ENCODE measurements at regions not wholly inside any gene's neighbourhood (a gene's known extent, or its start where the extent isn't known, plus 50 kb on each side); places are given as distances from the start of the nearest gene placed in this dataset.

- Histone ChIP-seq H4K20me1 (ENCODE audit: insufficient read depth) (no peaks in the 10 kb centered on the region), H3K4me1 (ENCODE audit: control insufficient read depth in 1 of 2, insufficient read depth in 2 of 2, low read depth in 1 of 2, low read length in 1 of 2) (no peaks in the 10 kb centered on the region), H3K4me3 (ENCODE audit: low read depth in 2 of 2, low read length in 1 of 2) (no peak overlapping the region), H3K27me3 (ENCODE audit: insufficient read depth) (no peaks in the 10 kb centered on the region), H3F3A (replicated peaks; ENCODE audit: insufficient read depth) (no peaks in the 10 kb centered on the region), H3K79me2 (ENCODE audit: insufficient read depth) (no peaks in the 10 kb centered on the region), H3K27ac (ENCODE audit: low read depth in 2 of 2, low read length in 1 of 2) (no peak overlapping the region; a peak in 1 of 4 replicates), H3K36me3 (replicated peaks in 1 of 2; ENCODE audit: control insufficient read depth in 1 of 2, insufficient read depth in 2 of 2, low read length in 1 of 2) (no peaks in the 10 kb centered on the region), H3K9ac (no peak overlapping the region), H3K9me3 (no peaks in the 10 kb centered on the region), H2AFZ (ENCODE audit: low read depth) (0 out of 2 replicates have a peak overlapping the region, but pooled peaks have one; percentile 7), H3K9me2 (no peaks in the 10 kb centered on the region), H3K4me2 (no peak overlapping the region)
- POLR2A ChIA-PET, result no interaction called here
- DNase-seq, result no peak
- TF ChIP-seq CHD2 (IDR thresholded peaks at IDR 0.05; ENCODE audit: low read length, partially characterized antibody) (no peak), ELF1 (IDR thresholded peaks at IDR 0.05) (no peak), YY1 (IDR thresholded peaks at IDR 0.05; ENCODE audit: low read depth) (no peak), EZH2phosphoT487 (IDR thresholded peaks at IDR 0.05; ENCODE audit: borderline replicate concordance, low read depth) (no peak), POLR2AphosphoS5 (IDR thresholded peaks at IDR 0.05; ENCODE audit: low read depth, low read length) (no peak)
- 46% methylated on average over 2 of the region's 2 CpGs for WGBS (ENCODE audit: low lambda C conversion rate)
- CTCF ChIA-PET, result no interaction called here
Measured at GRCh38 chr5:27266184-27266583, 227.8 kb upstream of the CDH9 start.

GRCh38 chr5:27257696-27258095 is 219.3 kb upstream of the CDH9 start:
- ChIA-PET CTCF (no interaction called here), POLR2A (no interaction called here)
- WGBS (ENCODE audit: low lambda C conversion rate), result 27% methylated on average over 3 of the region's 3 CpGs
- Histone ChIP-seq H3K27me3 (ENCODE audit: insufficient read depth) (no peaks in the 10 kb centered on the region), H2AFZ (ENCODE audit: low read depth) (no peak overlapping the region), H3K9ac (no peak overlapping the region), H3F3A (replicated peaks; ENCODE audit: insufficient read depth) (no peaks in the 10 kb centered on the region), H3K9me2 (no peaks in the 10 kb centered on the region), H3K79me2 (ENCODE audit: insufficient read depth) (no peaks in the 10 kb centered on the region), H3K36me3 (replicated peaks in 1 of 2; ENCODE audit: control insufficient read depth in 1 of 2, insufficient read depth in 2 of 2, low read length in 1 of 2) (no peaks in the 10 kb centered on the region), H3K4me2 (no peak overlapping the region), H3K4me3 (ENCODE audit: low read depth in 2 of 2, low read length in 1 of 2) (no peak overlapping the region), H4K20me1 (ENCODE audit: insufficient read depth) (no peaks in the 10 kb centered on the region), H3K9me3 (no peaks in the 10 kb centered on the region), H3K27ac (ENCODE audit: low read depth in 2 of 2, low read length in 1 of 2) (no peak overlapping the region), H3K4me1 (ENCODE audit: control insufficient read depth in 1 of 2, insufficient read depth in 2 of 2, low read depth in 1 of 2, low read length in 1 of 2) (no peaks in the 10 kb centered on the region)
- no peak for DNase-seq
- TF ChIP-seq SMC3 (IDR thresholded peaks at IDR 0.05; ENCODE audit: low read depth, low read length) (no peak), JUND (IDR thresholded peaks at IDR 0.05) (no peak), MEF2A (IDR thresholded peaks at IDR 0.05; ENCODE audit: borderline replicate concordance, low read depth) (no peak), RAD21 (IDR thresholded peaks at IDR 0.05; ENCODE audit: low read length) (no peak)

- no peak for DNase-seq
- ChIA-PET POLR2A (no interaction called here), CTCF (no interaction called here)
- Histone ChIP-seq H3F3A (replicated peaks; ENCODE audit: insufficient read depth) (no peaks in the 10 kb centered on the region), H3K79me2 (ENCODE audit: insufficient read depth) (no peaks in the 10 kb centered on the region), H3K27ac (ENCODE audit: low read depth in 2 of 2, low read length in 1 of 2) (no peak overlapping the region), H3K4me1 (ENCODE audit: control insufficient read depth in 1 of 2, insufficient read depth in 2 of 2, low read depth in 1 of 2, low read length in 1 of 2) (no peaks in the 10 kb centered on the region), H3K4me2 (no peak overlapping the region), H3K4me3 (ENCODE audit: low read depth in 2 of 2, low read length in 1 of 2) (no peak overlapping the region), H2AFZ (ENCODE audit: low read depth) (no peak overlapping the region), H3K9me3 (no peaks in the 10 kb centered on the region), H3K36me3 (replicated peaks in 1 of 2; ENCODE audit: control insufficient read depth in 1 of 2, insufficient read depth in 2 of 2, low read length in 1 of 2) (no peaks in the 10 kb centered on the region), H3K9me2 (0 out of 2 replicates have a peak, but pooled peaks cover 3% of the 10 kb centered on the region), H4K20me1 (ENCODE audit: insufficient read depth) (no peaks in the 10 kb centered on the region), H3K9ac (no peak overlapping the region), H3K27me3 (ENCODE audit: insufficient read depth) (no peaks in the 10 kb centered on the region)
- 31% methylated on average over 2 of the region's 2 CpGs for WGBS (ENCODE audit: low lambda C conversion rate)
- TF ChIP-seq CHD2 (IDR thresholded peaks at IDR 0.05; ENCODE audit: low read length, partially characterized antibody) (no peak), YY1 (IDR thresholded peaks at IDR 0.05; ENCODE audit: low read depth) (no peak), MXI1 (IDR thresholded peaks at IDR 0.05; ENCODE audit: low read depth, low read length) (no peak), SMC3 (IDR thresholded peaks at IDR 0.05; ENCODE audit: low read depth, low read length) (no peak), FOSL2 (IDR thresholded peaks at IDR 0.05; ENCODE audit: borderline replicate concordance, low read depth) (no peak), NRF1 (IDR thresholded peaks at IDR 0.05; ENCODE audit: low read depth, low read length) (no peak), ZBTB33 (IDR thresholded peaks at IDR 0.05; ENCODE audit: borderline replicate concordance, low read depth) (no peak), GABPA (IDR thresholded peaks at IDR 0.05; ENCODE audit: low read depth) (no peak), RAD21 (IDR thresholded peaks at IDR 0.05; ENCODE audit: low read length) (no peak), USF1 (IDR thresholded peaks at IDR 0.05; ENCODE audit: borderline replicate concordance, low read depth) (no peak), NFIC (IDR thresholded peaks at IDR 0.05; ENCODE audit: borderline replicate concordance) (no peak), PBX3 (IDR thresholded peaks at IDR 0.05) (no peak), GATA2 (CRISPR knock-in tag; IDR thresholded peaks at IDR 0.05) (no peak), SIN3A (IDR thresholded peaks at IDR 0.05; ENCODE audit: borderline replicate concordance, low read depth, low read length) (no peak)
Measured at GRCh38 chr5:27252911-27253310, 214.5 kb upstream of the CDH9 start.

Measured in SK-N-SH (cell line).